HFFc6 (cell line): ENCODE measurements at regions not wholly inside any gene's neighbourhood (a gene's known extent, or its start where the extent isn't known, plus 50 kb on each side); places are given as distances from the start of the nearest gene placed in this dataset.
A peak's percentile ranks its signal among the peaks of the same experiment; 100 is the strongest.

ENCODE experiments used
- DNase-seq: peaks from one replicate; pipeline ENCODE4 v3.0.0-alpha.2; 2018
- H3K27ac Mint-ChIP-seq: 2 replicates; pipeline ENCODE4 v1.8.0; 2020; ENCODE audit warnings: mild to moderate bottlenecking, mixed read lengths
- H3K27me3 Mint-ChIP-seq: 2 replicates; pipeline ENCODE4 v1.8.0; 2021; ENCODE audit warnings: mild to moderate bottlenecking, moderate library complexity, mixed read lengths; ENCODE audit not compliant: insufficient read depth
- H3K36me3 Mint-ChIP-seq: 2 replicates; pipeline ENCODE4 v1.8.0; 2021; ENCODE audit warnings: low read depth, mixed read lengths
- H3K4me1 Mint-ChIP-seq: 2 replicates; pipeline ENCODE4 v1.8.0; 2020; ENCODE audit warnings: low read depth, mixed read lengths
- H3K4me3 Mint-ChIP-seq: 2 replicates; pipeline ENCODE4 v1.8.0; 2020; ENCODE audit warnings: mild to moderate bottlenecking, moderate library complexity, mixed read lengths
- H3K9me3 Mint-ChIP-seq: 2 replicates; pipeline ENCODE4 v1.8.0; 2020; ENCODE audit warnings: mild to moderate bottlenecking, mixed read lengths
- TF ChIP-seq, protein P1 (sequence below): fragments of 200-600 bp; sonication (generic); IDR thresholded peaks from 2 replicates; pipeline ENCODE4 v1.5.0; 2021; ENCODE audit warnings: antibody characterized with exemption, mild to moderate bottlenecking

DNA sequence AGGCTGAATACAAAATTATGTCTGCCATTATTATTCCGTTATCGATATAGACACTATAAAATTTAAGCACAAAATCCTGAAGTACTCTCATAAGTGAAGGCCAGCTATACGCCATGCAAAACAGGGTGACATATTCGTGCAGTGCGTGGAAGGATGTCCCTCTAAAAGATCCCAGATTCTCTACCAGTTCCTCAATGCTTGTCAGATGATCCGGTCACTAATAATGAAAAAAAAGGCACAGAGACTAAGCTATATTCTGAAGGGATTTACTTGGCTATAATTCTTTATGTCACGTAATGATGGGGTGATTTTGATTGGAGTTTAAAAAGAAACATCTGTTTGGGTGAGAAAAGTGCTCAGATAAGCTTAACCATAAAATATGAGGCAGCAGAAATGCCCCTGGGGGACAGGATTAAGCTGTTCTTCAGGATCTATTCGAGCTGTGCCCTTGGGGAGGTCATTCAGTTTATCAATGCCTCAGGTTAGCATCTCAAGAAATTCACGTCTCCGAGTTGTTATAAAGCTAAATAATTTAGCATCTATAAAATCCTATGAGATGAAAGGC, 229.7 kb upstream of the PITRM1 start:
- H3K4me1 Mint-ChIP-seq: peaks cover 45% of the 10 kb centered on the region
- no peaks in the 10 kb centered on the region for H3K9me3 Mint-ChIP-seq
- H3K4me3 Mint-ChIP-seq: no peak overlapping the region
- no peak overlapping the region for H3K27ac Mint-ChIP-seq
- H3K27me3 Mint-ChIP-seq: peaks cover 13% of the 10 kb centered on the region
- H3K36me3 Mint-ChIP-seq: no peaks in the 10 kb centered on the region
- TF ChIP-seq, protein P1, sequence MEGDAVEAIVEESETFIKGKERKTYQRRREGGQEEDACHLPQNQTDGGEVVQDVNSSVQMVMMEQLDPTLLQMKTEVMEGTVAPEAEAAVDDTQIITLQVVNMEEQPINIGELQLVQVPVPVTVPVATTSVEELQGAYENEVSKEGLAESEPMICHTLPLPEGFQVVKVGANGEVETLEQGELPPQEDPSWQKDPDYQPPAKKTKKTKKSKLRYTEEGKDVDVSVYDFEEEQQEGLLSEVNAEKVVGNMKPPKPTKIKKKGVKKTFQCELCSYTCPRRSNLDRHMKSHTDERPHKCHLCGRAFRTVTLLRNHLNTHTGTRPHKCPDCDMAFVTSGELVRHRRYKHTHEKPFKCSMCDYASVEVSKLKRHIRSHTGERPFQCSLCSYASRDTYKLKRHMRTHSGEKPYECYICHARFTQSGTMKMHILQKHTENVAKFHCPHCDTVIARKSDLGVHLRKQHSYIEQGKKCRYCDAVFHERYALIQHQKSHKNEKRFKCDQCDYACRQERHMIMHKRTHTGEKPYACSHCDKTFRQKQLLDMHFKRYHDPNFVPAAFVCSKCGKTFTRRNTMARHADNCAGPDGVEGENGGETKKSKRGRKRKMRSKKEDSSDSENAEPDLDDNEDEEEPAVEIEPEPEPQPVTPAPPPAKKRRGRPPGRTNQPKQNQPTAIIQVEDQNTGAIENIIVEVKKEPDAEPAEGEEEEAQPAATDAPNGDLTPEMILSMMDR: no peak
- no peak for DNase-seq

DNA sequence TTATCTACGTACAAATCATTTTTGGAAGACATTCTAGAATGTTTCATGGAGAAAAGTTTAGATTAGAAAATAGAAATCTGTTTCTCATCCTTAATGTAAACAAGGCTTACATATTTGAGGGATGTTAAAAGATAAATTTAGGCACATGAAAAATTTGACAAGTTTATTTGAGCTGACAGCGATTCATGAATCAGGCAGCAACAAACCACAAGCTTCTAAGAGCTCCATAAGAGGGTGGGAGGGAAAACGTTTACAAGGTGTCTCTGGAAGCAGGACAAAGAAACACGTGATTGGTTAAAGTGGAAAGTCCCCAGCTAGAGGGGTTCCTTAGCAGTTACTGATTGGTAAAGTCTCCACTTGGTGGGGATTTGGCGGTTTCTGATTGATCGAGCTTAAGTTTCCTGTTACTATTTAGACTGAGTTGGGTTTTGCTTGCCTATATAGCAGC, 228.9 kb upstream of the PITRM1 start:
- Mint-ChIP-seq H3K27ac (no peak overlapping the region), H3K27me3 (peaks cover 18% of the 10 kb centered on the region), H3K4me1 (peaks cover 48% of the 10 kb centered on the region), H3K9me3 (no peaks in the 10 kb centered on the region), H3K4me3 (no peak overlapping the region; the same call in 1 of the 2 replicates), H3K36me3 (no peaks in the 10 kb centered on the region)
- DNase-seq: peak; percentile 51
- TF ChIP-seq, protein P1: no peak

DNA sequence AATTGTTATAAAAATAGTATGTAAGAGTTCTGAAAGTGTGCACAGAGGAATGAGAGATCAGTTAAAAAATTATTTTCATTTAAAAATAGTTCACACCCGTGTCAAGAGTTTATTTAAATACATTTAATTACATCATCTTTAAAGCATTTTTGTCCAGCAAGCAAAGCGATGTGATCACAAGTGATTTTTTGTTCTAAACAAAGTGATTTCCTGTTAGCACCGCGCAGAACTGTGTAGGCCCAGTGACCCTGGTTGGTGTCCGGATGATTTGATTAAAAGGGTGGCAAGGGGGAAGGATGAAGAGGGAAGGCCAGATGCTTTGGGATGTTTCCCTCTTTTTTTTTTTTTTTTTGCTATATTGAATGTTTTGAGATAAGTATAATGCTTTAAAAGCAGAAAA, 227.8 kb upstream of the PITRM1 start:
- H3K27ac Mint-ChIP-seq: no peak overlapping the region
- H3K4me1 Mint-ChIP-seq: peaks cover 48% of the 10 kb centered on the region
- H3K36me3 Mint-ChIP-seq: no peaks in the 10 kb centered on the region
- TF ChIP-seq, protein P1: no peak
- no peaks in the 10 kb centered on the region for H3K9me3 Mint-ChIP-seq
- no peak for DNase-seq
- H3K4me3 Mint-ChIP-seq: no peak overlapping the region
- H3K27me3 Mint-ChIP-seq: peaks cover 19% of the 10 kb centered on the region

DNA sequence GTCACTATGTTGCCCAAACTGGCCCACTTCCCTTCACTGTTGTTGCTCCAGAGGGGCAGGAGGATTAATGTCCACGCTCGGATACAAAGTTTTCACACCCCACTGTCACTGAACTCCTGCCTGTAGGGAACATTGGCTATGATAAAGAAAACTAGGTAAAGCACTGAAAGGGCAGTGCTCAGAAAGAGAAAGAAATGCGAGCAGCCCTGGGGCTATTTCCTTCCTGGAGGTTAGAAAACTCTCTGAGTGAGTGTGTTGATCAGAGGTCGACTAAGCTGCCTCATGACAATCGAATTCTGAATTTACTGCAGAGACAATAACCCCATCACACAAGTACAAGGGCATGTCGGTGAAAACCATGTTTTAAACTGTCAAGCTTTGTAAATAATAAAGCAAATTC, 227.2 kb upstream of the PITRM1 start:
- peaks cover 19% of the 10 kb centered on the region for H3K27me3 Mint-ChIP-seq
- no peak for DNase-seq
- H3K27ac Mint-ChIP-seq: no peak overlapping the region
- TF ChIP-seq, protein P1: no peak
- H3K4me3 Mint-ChIP-seq: no peak overlapping the region
- peaks cover under 1% of the 10 kb centered on the region; the same call in 1 of the 2 replicates for H3K9me3 Mint-ChIP-seq
- peaks cover 2% of the 10 kb centered on the region for H3K36me3 Mint-ChIP-seq
- H3K4me1 Mint-ChIP-seq: peaks cover 49% of the 10 kb centered on the region

DNA sequence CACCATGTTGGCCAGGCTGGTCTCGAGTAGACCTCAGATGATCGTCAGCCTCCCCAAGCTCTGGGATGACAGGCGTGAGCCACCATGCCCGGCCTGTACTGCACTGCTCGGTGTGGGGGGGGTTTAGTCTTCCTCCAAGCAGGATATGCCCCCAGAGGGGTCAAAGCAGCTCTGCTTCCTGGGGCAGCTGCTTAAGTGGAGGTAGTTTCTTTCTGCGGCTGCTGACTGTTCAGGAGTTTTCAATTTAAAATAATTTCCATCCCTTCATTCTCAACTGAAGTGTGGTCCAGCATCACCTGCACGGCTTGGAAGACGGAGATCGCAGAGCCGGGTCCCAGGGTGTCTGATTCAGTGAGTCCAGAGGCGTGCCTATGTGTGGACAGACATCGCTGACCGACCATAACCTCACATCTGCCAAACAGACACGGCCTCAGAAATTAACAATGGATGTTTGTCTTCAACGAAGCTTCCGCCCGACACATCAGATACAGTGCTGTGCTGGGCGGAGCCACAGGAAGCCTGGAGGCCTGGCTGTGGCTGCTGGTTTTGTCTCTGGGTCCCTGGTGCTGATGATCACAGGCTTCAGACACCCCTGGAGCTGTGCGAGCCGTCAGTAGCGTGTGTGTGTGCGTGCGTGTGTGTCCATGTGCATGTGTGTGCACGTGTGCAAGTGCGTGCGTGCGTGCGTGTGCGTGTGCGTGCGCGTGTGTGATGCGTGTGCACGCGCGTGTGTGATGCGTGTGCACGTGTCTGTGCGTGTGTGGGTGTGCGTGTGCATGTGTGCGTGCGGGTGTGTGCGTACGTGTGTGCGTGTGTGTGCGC, 226.5 kb upstream of the PITRM1 start:
- Mint-ChIP-seq H3K27ac (no peak overlapping the region), H3K36me3 (peaks cover 8% of the 10 kb centered on the region)
- no peak for DNase-seq

More for the DNA sequence above, 226.5 kb upstream of the PITRM1 start:
- Mint-ChIP-seq H3K4me1 (peaks cover 56% of the 10 kb centered on the region), H3K9me3 (peaks cover 8% of the 10 kb centered on the region), H3K4me3 (no peak overlapping the region), H3K27me3 (peaks cover 19% of the 10 kb centered on the region)
- TF ChIP-seq, protein P1: no peak
